ENCODE measurements at regions not wholly inside any gene's neighbourhood (a gene's known extent, or its start where the extent isn't known, plus 50 kb on each side); places are given as distances from the start of the nearest gene placed in this dataset.

GRCh38 chr2:107322416-107322815, 436.4 kb upstream of the ST6GAL2 start:
- DNase-seq = no peak

- no peak for DNase-seq
Measured at GRCh38 chr2:107323946-107324565, 438.1 kb upstream of the ST6GAL2 start.

GRCh38 chr2:107325981-107326786, 440.2 kb upstream of the ST6GAL2 start:
- DNase-seq = no peak

GRCh38 chr2:107334306-107334705, 448.3 kb upstream of the ST6GAL2 start:
- no peak for DNase-seq

DNA sequence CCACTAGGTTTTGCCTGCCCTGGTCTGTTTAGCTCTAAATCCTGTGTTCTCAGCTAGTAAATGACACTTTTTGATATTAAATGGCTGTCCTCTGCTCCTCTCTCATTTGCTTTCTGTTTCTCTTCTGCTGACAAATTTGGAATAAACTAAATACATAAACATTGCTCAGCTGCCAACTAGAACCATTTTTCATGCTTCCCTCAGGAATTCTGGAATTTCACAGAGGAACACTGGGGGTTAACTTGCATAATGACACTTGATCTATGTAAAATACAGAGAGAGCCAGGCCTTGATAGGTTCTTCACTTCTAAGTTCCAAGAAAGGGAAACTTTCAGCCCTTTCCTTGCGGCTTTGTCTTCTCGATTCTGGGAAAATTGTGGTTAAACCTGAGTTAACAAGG, 450.6 kb upstream of the ST6GAL2 start:
- no peak for DNase-seq

DNA sequence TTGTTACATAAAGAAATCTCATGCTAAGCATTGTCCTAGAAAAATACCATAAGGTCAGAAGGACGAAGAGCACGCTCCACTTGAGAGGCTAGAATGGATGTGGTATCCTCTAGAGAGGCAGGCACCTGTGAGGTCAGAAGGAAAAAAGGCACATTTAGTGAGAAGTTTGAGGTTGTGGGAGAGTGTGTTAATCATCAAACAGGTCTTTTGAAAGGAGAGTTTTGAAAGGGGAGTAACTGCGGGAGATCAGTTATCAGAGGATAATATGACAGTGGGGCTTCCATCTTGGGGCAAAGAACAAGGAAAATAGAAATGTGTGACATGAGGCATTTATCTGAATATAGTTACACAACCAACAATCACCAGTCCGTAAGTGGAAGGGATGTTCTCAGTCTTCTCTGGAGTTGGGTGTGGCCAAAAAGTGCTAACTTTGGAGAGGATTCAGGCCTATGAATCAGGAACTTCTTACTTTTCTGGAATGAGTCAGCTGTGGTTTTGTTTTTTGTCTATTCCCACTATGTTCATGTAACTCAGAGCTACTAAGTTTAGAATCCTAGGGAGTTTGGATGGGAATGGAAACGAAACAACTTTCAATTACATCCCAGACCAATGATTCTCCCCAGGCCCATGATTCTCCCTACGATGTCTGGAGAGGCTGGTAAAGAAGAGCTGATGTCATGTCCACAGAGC, 451.4 kb upstream of the ST6GAL2 start:
- DNase-seq = no peak

- no peak for DNase-seq
Measured at GRCh38 chr2:107338059-107338458, 452.1 kb upstream of the ST6GAL2 start.

DNA sequence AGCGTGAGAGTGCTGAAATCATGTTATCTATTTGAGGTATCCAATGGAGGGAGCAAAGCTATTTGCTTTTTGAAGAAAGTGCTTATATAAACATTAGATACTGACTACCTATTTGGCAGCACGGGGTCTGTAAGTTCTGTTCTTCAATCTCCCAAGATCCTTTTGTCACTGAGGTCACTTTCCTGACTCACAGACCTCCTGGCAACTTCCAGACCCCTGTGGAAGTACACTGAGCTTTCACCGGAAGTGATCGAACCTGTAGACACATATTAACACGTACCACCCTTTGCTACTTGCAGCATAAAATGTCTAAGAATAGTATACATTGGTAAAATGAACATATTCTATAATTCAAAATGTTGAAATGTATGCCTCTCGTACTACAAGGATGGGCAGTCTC, 452.6 kb upstream of the ST6GAL2 start:
- DNase-seq = no peak

DNA sequence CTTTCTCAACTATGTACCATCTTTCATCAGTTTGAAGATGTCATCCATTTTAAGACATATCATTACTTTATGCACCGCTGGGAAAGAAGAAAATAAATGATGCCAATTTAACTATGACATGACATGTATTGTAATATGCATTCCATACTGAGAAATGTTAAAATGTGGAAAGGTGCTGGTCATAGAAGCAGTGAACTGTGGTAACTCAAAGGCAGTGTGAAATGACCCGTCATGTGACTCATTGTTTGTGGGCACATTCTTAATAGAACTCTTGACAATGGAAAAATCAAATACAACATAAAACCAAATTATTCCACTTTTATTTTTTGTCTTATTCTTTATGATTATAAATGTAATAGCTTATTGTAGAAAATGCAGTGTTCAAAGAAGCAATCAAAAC, 455.0 kb upstream of the ST6GAL2 start:
- DNase-seq = no peak

GRCh38 chr2:107349329-107349728, 463.4 kb upstream of the ST6GAL2 start:
- DNase-seq = no peak

DNA sequence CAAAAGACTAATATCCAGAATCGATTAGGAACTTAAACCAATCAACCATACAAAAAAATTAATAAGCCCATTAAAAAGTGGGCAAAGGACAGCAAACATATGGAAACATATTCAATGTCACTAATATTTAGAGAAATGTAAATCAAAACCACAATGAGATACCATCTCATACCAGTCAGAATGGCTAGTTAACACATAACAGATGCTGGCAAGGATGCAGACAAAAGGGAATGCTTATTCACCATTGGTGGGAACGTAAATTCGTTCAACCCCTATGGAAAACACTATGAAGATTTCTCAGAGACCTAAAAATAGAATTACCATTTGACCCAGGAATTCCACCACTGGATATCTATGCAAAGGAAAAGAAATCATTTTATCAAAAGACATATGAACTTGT, 468.2 kb upstream of the ST6GAL2 start:
- no peak for DNase-seq

DNA sequence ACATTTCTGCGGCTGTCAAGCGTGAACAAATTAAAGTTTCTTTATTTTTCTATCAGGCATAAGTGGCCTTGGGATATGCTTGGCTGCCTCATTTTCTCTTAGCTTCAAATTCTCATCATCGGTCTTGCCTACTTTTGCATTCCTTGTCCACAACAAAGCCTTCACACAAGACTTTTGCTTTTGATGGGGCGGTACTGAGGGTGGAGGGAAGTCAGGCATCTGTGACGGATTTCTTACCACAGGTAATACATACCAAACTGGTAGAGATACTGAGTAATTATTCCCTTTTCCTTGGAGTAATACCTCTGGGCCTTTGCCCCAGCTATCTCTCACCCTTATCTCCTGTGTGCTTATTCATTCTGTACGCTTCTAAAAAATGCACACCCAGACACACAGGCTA, 468.3 kb upstream of the RGPD4 start:
- no peak for DNase-seq

DNA sequence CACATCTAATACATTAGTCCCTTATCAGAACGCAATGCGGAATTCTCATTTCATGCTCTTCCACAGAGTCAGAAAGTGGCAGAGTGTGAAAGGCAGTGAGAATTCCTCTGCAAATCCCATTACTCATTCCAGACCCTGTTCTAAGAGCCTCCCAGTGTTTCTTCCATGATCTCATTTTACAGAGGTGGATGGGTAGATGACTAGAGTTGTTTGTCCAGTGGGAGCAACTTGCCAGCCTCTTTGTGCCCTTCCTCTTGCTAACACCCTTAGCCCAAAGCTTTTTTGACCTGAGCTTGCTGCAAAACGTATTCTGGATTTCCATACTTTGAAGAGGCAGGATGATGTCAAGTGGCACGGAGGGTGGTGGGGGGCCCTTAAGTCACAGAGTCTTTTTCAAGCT, 467.7 kb upstream of the RGPD4 start:
- DNase-seq = no peak

DNA sequence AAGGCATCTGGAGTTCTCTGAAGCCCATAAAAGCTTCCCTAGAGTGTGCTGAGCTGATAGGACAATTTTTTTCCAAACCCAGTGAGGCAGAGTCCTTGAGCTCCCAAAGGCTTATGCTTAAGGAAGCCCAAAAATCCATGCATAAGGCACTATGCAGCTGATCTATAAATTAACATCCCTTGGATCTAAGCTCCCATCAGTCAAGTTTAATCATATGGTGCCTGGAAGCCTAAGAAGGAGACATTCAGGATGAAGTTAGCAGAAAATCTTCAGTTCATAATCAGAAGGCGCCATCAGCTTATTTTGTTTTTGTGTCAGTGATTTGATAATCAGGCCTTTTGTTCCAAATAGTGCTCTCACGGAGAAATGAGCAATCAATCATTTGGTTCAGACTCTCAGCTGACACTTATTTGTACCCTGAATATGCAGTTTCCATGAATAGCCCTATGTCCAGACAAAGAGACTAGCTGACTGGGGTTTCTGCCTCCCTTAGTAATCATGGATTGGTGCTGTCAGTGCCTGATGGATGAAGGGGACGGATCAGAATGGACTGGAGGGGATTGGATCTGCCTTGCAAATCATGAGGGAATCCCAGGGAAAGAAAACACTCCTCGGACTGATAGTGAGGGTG, 464.8 kb upstream of the RGPD4 start:
- DNase-seq = no peak

DNA sequence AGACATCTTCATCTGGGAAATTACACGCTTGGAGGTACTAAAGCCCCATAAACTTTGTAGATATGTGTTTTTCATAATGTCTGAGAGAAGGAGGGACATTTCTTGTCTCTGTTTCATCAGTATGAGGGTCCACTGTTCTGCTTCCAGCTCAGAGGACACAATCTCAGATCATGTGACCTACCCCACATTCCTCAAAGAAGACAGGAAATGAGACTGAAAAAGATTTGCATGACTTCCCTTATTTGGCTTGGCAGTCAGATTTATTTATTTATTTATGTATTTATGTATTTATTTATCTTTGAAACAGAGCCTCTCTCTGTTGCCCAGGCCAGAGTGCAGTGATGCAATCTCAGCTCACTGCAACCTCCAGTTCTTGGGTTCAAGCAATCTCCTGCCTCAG, 463.7 kb upstream of the RGPD4 start:
- DNase-seq = peak in 1 of 4 experiments; percentile 0

- DNase-seq = no peak
Measured at GRCh38 chr2:107363806-107364205, 462.9 kb upstream of the RGPD4 start.

DNA sequence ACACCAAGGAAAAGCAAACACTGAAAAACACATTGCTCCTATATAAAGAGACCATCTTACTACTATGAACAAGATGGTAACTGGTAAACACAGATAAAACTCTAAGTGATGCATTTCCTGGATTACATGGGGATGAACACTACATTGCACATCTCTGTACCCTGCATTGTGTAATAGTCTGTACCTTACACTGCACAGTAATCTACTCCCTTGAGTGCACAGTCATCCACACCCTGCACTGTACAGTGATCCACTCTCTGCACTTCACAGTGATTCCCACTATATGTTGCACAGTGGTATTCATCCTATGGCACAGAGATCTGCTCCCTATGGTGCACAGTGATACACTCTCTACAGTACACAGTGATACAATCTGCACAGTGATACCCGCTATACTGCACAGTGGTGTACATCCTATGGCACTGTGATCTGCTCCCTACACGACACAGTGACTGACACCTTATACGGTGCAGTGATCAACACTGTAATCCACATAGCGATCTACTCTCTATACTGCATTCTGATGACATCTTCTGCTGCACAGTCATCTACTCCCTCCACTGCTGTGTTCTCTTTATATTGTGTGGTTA, 462.2 kb upstream of the RGPD4 start:
- no peak for DNase-seq

GRCh38 chr2:107374249-107374648, 452.4 kb upstream of the RGPD4 start:
- no peak for DNase-seq

- DNase-seq = no peak
Measured at GRCh38 chr2:107376909-107377308, 449.8 kb upstream of the RGPD4 start.

GRCh38 chr2:107380912-107381311, 445.8 kb upstream of the RGPD4 start:
- DNase-seq = no peak

- no peak for DNase-seq
Measured at GRCh38 chr2:107383691-107384090, 443.0 kb upstream of the RGPD4 start.

- DNase-seq = no peak
Measured at GRCh38 chr2:107384422-107384821, 442.3 kb upstream of the RGPD4 start.

GRCh38 chr2:107385921-107386320, 440.8 kb upstream of the RGPD4 start:
- DNase-seq = no peak

Measured in suppressor macrophage (primary cell).